ENCODE measurements at regions not wholly inside any gene's neighbourhood (a gene's known extent, or its start where the extent isn't known, plus 50 kb on each side); places are given as distances from the start of the nearest gene placed in this dataset.

DNA sequence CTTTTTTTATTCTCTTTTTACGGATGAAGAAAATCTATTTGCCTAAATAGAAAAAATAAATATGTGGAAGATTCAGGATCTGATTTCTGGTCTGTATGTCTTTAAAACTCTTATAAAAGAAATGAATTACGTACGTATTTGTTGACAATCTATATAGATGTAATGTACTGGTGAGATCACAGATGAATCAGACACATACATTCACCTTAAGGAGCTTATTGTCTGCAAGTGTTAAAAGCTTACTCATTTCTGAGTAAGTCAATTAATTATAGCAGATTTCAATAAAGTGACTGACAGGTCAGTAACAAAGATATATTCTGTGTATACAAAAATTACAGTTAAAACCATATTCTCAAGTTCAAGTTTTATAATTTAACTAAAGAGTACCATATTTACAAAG is 66.6 kb upstream of the NAF1 start:
- TF ChIP-seq, protein P1, sequence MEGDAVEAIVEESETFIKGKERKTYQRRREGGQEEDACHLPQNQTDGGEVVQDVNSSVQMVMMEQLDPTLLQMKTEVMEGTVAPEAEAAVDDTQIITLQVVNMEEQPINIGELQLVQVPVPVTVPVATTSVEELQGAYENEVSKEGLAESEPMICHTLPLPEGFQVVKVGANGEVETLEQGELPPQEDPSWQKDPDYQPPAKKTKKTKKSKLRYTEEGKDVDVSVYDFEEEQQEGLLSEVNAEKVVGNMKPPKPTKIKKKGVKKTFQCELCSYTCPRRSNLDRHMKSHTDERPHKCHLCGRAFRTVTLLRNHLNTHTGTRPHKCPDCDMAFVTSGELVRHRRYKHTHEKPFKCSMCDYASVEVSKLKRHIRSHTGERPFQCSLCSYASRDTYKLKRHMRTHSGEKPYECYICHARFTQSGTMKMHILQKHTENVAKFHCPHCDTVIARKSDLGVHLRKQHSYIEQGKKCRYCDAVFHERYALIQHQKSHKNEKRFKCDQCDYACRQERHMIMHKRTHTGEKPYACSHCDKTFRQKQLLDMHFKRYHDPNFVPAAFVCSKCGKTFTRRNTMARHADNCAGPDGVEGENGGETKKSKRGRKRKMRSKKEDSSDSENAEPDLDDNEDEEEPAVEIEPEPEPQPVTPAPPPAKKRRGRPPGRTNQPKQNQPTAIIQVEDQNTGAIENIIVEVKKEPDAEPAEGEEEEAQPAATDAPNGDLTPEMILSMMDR (IDR thresholded peaks at IDR 0.05) = no peak
- TF ChIP-seq EP300 (IDR thresholded peaks at IDR 0.05; ENCODE audit: low read depth) = no peak
- TF ChIP-seq POLR2A (IDR thresholded peaks at IDR 0.05) = no peak
- no peak for TF ChIP-seq POLR2AphosphoS5 (IDR thresholded peaks at IDR 0.05)
- no peaks in the 10 kb centered on the region for H3K36me3 ChIP-seq
- no peak overlapping the region for H3K27ac ChIP-seq
- H3K4me1 ChIP-seq = no peaks in the 10 kb centered on the region
- no peaks in the 10 kb centered on the region for H3K9me3 ChIP-seq
- in situ Hi-C loops (cut with MboI; ENCODE audit: low pct_ligation_motif_present in 1 of 4, low pct_unique_long_range_greater_than_20kb in 1 of 4, low sequenced_read_pairs in 3 of 4) (no loop called here), intact Hi-C loops (cut with DNase I; ENCODE audit: low total_unique reads) (no loop called here)
- no peak for DNase-seq
- WGBS, 2 donors (ENCODE audit: low coverage in 1 of 2) = 82 to 83% methylated on average over 3 of the region's 3 CpGs
- no peaks in the 10 kb centered on the region for H3K27me3 ChIP-seq
- no peak overlapping the region for H3K4me3 ChIP-seq

DNA sequence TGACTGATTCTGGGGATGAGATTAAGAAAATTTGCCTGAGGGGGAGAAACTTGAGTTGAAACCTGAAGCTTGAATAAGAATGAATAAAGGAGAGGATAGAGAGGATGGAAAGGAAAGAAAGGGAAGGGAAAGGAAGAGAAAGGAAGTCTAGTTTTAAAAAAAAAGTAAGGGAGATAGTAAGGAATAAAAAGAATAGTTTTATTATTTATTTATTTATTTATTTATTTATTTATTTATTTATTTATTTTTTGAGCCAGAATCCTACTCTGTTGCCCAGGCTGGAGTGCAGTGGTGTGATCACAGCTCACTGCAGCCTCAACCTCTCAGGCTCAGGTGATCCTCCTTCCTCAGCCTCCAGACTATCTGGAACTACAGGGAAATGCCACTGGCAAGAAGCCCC is 62.0 kb upstream of the NAF1 start:
- H3K27ac ChIP-seq = no peak overlapping the region
- no peaks in the 10 kb centered on the region for H3K27me3 ChIP-seq
- H3K9me3 ChIP-seq = no peaks in the 10 kb centered on the region
- intact Hi-C loops (cut with DNase I; ENCODE audit: low total_unique reads) = no loop called here
- no peaks in the 10 kb centered on the region for H3K4me1 ChIP-seq
- in situ Hi-C loops (cut with MboI; ENCODE audit: low pct_ligation_motif_present in 1 of 4, low pct_unique_long_range_greater_than_20kb in 1 of 4, low sequenced_read_pairs in 3 of 4) = no loop called here
- no peak overlapping the region for H3K4me3 ChIP-seq
- DNase-seq = no peak
- H3K36me3 ChIP-seq = no peaks in the 10 kb centered on the region
- TF ChIP-seq POLR2AphosphoS5 (IDR thresholded peaks at IDR 0.05) = no peak
- no peak for TF ChIP-seq EP300 (IDR thresholded peaks at IDR 0.05; ENCODE audit: low read depth)
- TF ChIP-seq, protein P1 (IDR thresholded peaks at IDR 0.05) = no peak
- no peak for TF ChIP-seq POLR2A (IDR thresholded peaks at IDR 0.05)

DNA sequence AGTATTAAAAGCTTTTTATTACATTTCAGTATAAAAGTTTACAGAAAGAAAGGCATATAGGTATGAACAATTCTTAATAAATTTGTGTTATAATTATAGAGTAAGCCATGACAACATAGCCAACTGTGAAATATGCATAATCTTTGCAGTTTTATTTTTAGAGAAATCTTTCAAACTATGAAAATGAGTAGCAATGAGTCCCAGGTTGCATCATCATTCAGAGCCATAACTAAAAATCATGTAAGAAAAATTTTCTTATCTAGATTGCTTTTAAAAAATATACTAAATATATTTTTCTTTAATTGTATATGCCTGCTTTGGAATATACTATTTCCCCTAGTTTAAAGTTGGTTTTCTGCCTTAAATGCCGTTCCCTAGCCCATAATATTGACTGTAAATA is 54.8 kb upstream of the NAF1 start:
- Histone ChIP-seq H3K4me1 (no peaks in the 10 kb centered on the region), H3K27ac (no peak overlapping the region), H3K36me3 (no peaks in the 10 kb centered on the region), H3K4me3 (no peak overlapping the region), H3K27me3 (peaks cover 6% of the 10 kb centered on the region), H3K9me3 (no peaks in the 10 kb centered on the region)
- in situ Hi-C loops (cut with MboI; ENCODE audit: low pct_ligation_motif_present in 1 of 4, low pct_unique_long_range_greater_than_20kb in 1 of 4, low sequenced_read_pairs in 3 of 4) = no loop called here
- no peak for DNase-seq
- 72 to 86% methylated on average over 1 of the region's 1 CpG for WGBS, 2 donors (ENCODE audit: low coverage in 1 of 2)
- intact Hi-C loops (cut with DNase I; ENCODE audit: low total_unique reads) = no loop called here
- TF ChIP-seq EP300 (IDR thresholded peaks at IDR 0.05; ENCODE audit: low read depth) (no peak), POLR2AphosphoS5 (IDR thresholded peaks at IDR 0.05) (no peak), POLR2A (IDR thresholded peaks at IDR 0.05) (no peak)
- TF ChIP-seq, protein P1 (IDR thresholded peaks at IDR 0.05) = no peak

DNA sequence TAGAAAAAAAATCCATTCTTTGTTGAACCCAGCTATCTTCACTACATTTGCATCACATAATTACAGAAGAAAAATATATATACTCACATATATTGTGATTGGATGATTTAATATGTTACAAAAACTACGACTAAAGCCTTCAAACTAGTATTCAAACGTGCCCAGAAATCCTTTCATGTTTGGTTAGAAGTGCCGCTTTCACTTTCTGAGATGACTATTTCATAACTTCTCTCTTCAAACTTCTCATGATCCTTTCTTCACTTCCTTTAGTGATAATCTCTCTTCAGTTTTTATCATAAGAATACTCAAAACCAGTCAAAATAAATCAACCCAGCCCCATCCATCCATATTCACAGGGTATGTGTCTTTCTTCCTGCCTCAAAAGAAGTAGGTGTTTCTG is 50.8 kb upstream of the NAF1 start:
- no peaks in the 10 kb centered on the region for H3K4me1 ChIP-seq
- H3K36me3 ChIP-seq = no peaks in the 10 kb centered on the region
- H3K9me3 ChIP-seq = no peaks in the 10 kb centered on the region
- WGBS, 2 donors (ENCODE audit: low coverage in 1 of 2) = 51 to 60% methylated on average over 3 of the region's 3 CpGs
- TF ChIP-seq, protein P1 (IDR thresholded peaks at IDR 0.05) = no peak
- TF ChIP-seq POLR2AphosphoS5 (IDR thresholded peaks at IDR 0.05) = no peak
- no peak for TF ChIP-seq EP300 (IDR thresholded peaks at IDR 0.05; ENCODE audit: low read depth)
- TF ChIP-seq POLR2A (IDR thresholded peaks at IDR 0.05) = no peak
- H3K4me3 ChIP-seq = no peak overlapping the region
- no peak overlapping the region for H3K27ac ChIP-seq
- peaks cover 6% of the 10 kb centered on the region for H3K27me3 ChIP-seq
- intact Hi-C loops (cut with DNase I; ENCODE audit: low total_unique reads) = no loop called here
- in situ Hi-C loops (cut with MboI; ENCODE audit: low pct_ligation_motif_present in 1 of 4, low pct_unique_long_range_greater_than_20kb in 1 of 4, low sequenced_read_pairs in 3 of 4) = no loop called here
- no peak for DNase-seq
